Colonic mucosa (tissue), 4 donors: ENCODE measurements at regions not wholly inside any gene's neighbourhood (a gene's known extent, or its start where the extent isn't known, plus 50 kb on each side); places are given as distances from the start of the nearest gene placed in this dataset.
"Not testable (repeated sequence)": the region's sequence is repeated elsewhere in the genome, so short reads cannot be mapped to it uniquely, and the experiment has no call there.

ENCODE experiments used
- DNase-seq: peaks from one replicate; pipeline ENCODE4 v3.0.0-alpha.2; 2020
- H3K27ac ChIP-seq: fragments of 200-600 bp; one replicate; pipeline ENCODE4 v1.8.0; 2021
- H3K27me3 ChIP-seq: fragments of 200-600 bp; one replicate; pipeline ENCODE4 v1.8.0; 2021
- H3K36me3 ChIP-seq: fragments of 200-600 bp; one replicate; pipeline ENCODE4 v1.8.0; 2021
- H3K4me1 ChIP-seq: fragments of 200-600 bp; one replicate; pipeline ENCODE4 v1.8.0; 2021; ENCODE audit warnings: mild to moderate bottlenecking
- H3K4me3 ChIP-seq: fragments of 200-600 bp; one replicate; pipeline ENCODE4 v1.8.0; 2021
- H3K9ac ChIP-seq, 2 donors: one replicate each; pipeline ENCODE4 v1.7.0; 2013; ENCODE audit warnings: control low read depth in 2 of 2, low read depth in 2 of 2, low read length in 2 of 2
- H3K9me3 ChIP-seq: fragments of 200-600 bp; one replicate; pipeline ENCODE4 v1.8.0; 2021
- CTCF ChIP-seq: fragments of 200-600 bp; IDR thresholded peaks from one replicate; pipeline ENCODE4 v1.8.0; 2022; ENCODE audit warnings: antibody characterized with exemption, mild to moderate bottlenecking
- intact Hi-C: fragments of 100-400 bp; cut with DNase I; formaldehyde crosslinking; loops from one replicate; pipeline ENCODE4 v1.14.1; 2022
- donor health status: healthy.
- donor health status: DM: no; HTN: no; CAD: no.
- donor health status: DM: no; HTN: no; CAD: no.

GRCh38 chr6:74439123-74439811, 743.3 kb downstream of the CD109 start:
- Histone ChIP-seq H3K9me3 (no peaks in the 10 kb centered on the region), H3K27me3 (no peaks in the 10 kb centered on the region), H3K4me3 (no peak overlapping the region), H3K27ac (no peak overlapping the region), H3K4me1 (no peaks in the 10 kb centered on the region), H3K9ac (no peak overlapping the region), H3K36me3 (no peaks in the 10 kb centered on the region)
- TF ChIP-seq CTCF = no peak
- intact Hi-C loops = no loop called here
- no peak for DNase-seq

- H3K27ac ChIP-seq, H3K9ac ChIP-seq, H3K36me3 ChIP-seq, intact Hi-C loops, DNase-seq, H3K4me1 ChIP-seq, H3K27me3 ChIP-seq, H3K4me3 ChIP-seq, H3K9me3 ChIP-seq: not testable (repeated sequence)
Observed at GRCh38 chr6:74438395-74438794, 742.4 kb downstream of the CD109 start.

GRCh38 chr6:74434171-74434570, 738.2 kb downstream of the CD109 start:
- no peaks in the 10 kb centered on the region for H3K9me3 ChIP-seq
- no peak overlapping the region for H3K27ac ChIP-seq
- no peak overlapping the region for H3K4me3 ChIP-seq
- no peaks in the 10 kb centered on the region for H3K36me3 ChIP-seq
- no peaks in the 10 kb centered on the region for H3K4me1 ChIP-seq
- H3K9ac ChIP-seq = no peak overlapping the region
- DNase-seq = no peak
- H3K27me3 ChIP-seq = no peaks in the 10 kb centered on the region
- intact Hi-C loops = no loop called here
- no peak for TF ChIP-seq CTCF

- H3K4me1 ChIP-seq = no peaks in the 10 kb centered on the region
- no peak for TF ChIP-seq CTCF
- DNase-seq = no peak
Observed at GRCh38 chr6:74431873-74432580, 736.0 kb downstream of the CD109 start.

GRCh38 chr6:74420221-74420620, 724.2 kb downstream of the CD109 start:
- Histone ChIP-seq H3K9ac (no peak overlapping the region), H3K27me3 (no peaks in the 10 kb centered on the region), H3K4me1 (no peaks in the 10 kb centered on the region), H3K4me3 (no peak overlapping the region), H3K27ac (no peak overlapping the region), H3K36me3 (no peaks in the 10 kb centered on the region), H3K9me3 (no peaks in the 10 kb centered on the region)
- intact Hi-C loops = no loop called here
- DNase-seq = no peak
- TF ChIP-seq CTCF = no peak

More at GRCh38 chr6:74431873-74432580, 736.0 kb downstream of the CD109 start:
- H3K36me3 ChIP-seq = no peaks in the 10 kb centered on the region
- H3K27ac ChIP-seq = no peak overlapping the region
- no peaks in the 10 kb centered on the region for H3K27me3 ChIP-seq
- H3K9ac ChIP-seq = no peak overlapping the region
- H3K9me3 ChIP-seq = no peaks in the 10 kb centered on the region
- intact Hi-C loops = no loop called here
- H3K4me3 ChIP-seq = no peak overlapping the region

GRCh38 chr6:74415056-74415455, 719.1 kb downstream of the CD109 start:
- no peaks in the 10 kb centered on the region for H3K4me1 ChIP-seq
- H3K27ac ChIP-seq = no peak overlapping the region
- no peak for DNase-seq
- H3K27me3 ChIP-seq = no peaks in the 10 kb centered on the region
- H3K4me3 ChIP-seq = no peak overlapping the region
- H3K9ac ChIP-seq = no peak overlapping the region
- intact Hi-C loops = loop anchor here (10.0 kb wide), 1 partner anchor 180 kb away; no protein-coding TSS in a partner anchor
- H3K9me3 ChIP-seq = no peaks in the 10 kb centered on the region
- H3K36me3 ChIP-seq = no peaks in the 10 kb centered on the region
- TF ChIP-seq CTCF = no peak
